B cell (primary cell): ENCODE measurements at regions not wholly inside any gene's neighbourhood (a gene's known extent, or its start where the extent isn't known, plus 50 kb on each side); places are given as distances from the start of the nearest gene placed in this dataset.

ENCODE experiments used
- EZH2 ChIP-seq: IDR thresholded peaks from 2 replicates; pipeline ENCODE4 v1.6.1; 2012; ENCODE audit warnings: borderline replicate concordance, low read depth, mild to moderate bottlenecking, moderate library complexity, low read length; ENCODE audit not compliant: insufficient read depth, poor library complexity, severe bottlenecking
- TF ChIP-seq, protein P1 (sequence below): fragments of 200-600 bp; IDR thresholded peaks from one replicate; pipeline ENCODE4 v1.8.0; 2022; ENCODE audit warnings: antibody characterized with exemption, mild to moderate bottlenecking

DNA sequence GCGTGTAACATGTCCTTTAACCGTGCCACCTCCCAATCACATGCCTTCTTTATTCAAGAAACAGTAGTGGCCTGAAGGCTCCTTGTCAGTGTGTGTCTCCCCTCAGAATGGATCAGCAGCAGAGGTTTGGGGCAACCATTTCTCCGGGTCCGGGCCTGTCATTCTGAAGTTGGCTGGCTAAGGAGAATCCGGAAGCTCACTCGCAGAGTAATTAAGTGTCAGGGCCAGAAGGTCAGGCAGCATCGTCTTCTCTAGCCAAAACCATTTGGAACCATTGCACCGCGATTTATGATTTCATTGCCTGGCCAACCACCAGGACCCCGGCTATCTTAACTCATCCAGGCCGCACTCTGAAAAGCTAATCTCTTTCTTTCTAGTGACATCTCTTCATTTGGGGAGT is 550.8 kb downstream of the EFNB2 start:
- TF ChIP-seq, protein P1, sequence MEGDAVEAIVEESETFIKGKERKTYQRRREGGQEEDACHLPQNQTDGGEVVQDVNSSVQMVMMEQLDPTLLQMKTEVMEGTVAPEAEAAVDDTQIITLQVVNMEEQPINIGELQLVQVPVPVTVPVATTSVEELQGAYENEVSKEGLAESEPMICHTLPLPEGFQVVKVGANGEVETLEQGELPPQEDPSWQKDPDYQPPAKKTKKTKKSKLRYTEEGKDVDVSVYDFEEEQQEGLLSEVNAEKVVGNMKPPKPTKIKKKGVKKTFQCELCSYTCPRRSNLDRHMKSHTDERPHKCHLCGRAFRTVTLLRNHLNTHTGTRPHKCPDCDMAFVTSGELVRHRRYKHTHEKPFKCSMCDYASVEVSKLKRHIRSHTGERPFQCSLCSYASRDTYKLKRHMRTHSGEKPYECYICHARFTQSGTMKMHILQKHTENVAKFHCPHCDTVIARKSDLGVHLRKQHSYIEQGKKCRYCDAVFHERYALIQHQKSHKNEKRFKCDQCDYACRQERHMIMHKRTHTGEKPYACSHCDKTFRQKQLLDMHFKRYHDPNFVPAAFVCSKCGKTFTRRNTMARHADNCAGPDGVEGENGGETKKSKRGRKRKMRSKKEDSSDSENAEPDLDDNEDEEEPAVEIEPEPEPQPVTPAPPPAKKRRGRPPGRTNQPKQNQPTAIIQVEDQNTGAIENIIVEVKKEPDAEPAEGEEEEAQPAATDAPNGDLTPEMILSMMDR, result no peak
- TF ChIP-seq EZH2, result no peak
